ENCODE measurements at regions not wholly inside any gene's neighbourhood (a gene's known extent, or its start where the extent isn't known, plus 50 kb on each side); places are given as distances from the start of the nearest gene placed in this dataset.

DNA sequence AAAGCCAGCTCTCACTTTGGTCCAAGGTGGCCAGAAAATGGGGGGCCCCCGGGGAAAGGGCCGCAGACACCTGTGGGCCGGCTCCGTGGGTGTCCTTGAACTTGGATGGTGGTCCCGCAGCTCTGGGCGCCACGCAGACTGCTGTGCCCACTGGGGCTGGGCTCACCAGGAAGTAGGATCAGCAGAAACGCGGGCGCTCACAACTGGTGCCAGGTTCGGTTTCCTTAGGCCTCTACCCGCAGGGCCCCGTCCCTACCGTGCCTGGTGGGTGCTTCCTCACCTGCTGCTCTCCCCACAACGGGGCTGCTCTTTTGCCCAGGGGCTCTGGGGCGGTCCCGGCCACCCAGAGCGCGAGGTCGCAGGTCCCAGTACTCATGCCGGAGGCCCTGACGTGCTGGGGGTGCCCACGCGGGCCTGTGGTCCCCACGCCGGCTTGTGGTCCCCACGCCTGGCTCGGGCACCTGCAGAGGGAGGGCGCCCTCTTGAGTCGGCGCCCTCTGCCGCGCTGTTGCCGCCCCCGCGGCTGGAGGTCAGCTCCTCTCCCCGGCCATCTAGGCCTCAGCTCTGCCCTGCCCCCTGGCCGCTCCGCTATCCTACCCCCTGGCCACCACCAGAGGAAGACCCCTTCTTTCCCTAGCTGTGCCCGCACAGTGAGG is 1303.6 kb downstream of the UQCRFS1 start:
- Histone ChIP-seq H3K56ac (ENCODE audit: low read length) (no peak overlapping the region), H3K9ac (ENCODE audit: low read length) (no peak overlapping the region), H3K27ac (ENCODE audit: low read depth, low read length) (no peak overlapping the region), H3K23ac (ENCODE audit: low read length) (no peak overlapping the region), H3K4me2 (ENCODE audit: low read length) (no peak overlapping the region), H3K79me1 (ENCODE audit: low read length) (no peaks in the 10 kb centered on the region), H3K18ac (ENCODE audit: low read length) (no peak overlapping the region), H3K4me3 (ENCODE audit: low read length) (no peak overlapping the region), H3K4me1 (ENCODE audit: control insufficient read depth, low read depth, low read length) (no peaks in the 10 kb centered on the region), H2BK120ac (ENCODE audit: low read depth, low read length) (no peak overlapping the region), H3K79me2 (ENCODE audit: control insufficient read depth, insufficient read depth, low read length) (no peaks in the 10 kb centered on the region), H2BK15ac (replicated peaks; ENCODE audit: low read depth) (no peak overlapping the region), H2BK5ac (ENCODE audit: low read length) (no peak overlapping the region), H3K36me3 (ENCODE audit: control insufficient read depth, insufficient read depth, low read length) (no peaks in the 10 kb centered on the region), H2AK5ac (ENCODE audit: low read length) (no peak overlapping the region), H3K4ac (ENCODE audit: low read depth, low read length) (no peak overlapping the region), H3K27me3 (ENCODE audit: insufficient read depth, low read length, poor library complexity) (no peaks in the 10 kb centered on the region), H4K5ac (ENCODE audit: low read length) (no peak overlapping the region), H4K8ac (ENCODE audit: low read depth, low read length) (no peak overlapping the region)
- DNase-seq: no peak
- WGBS (ENCODE audit: extremely low coverage, insufficient coverage, low lambda C conversion rate): no CpG with 5 or more reads among the region's 40 CpGs

DNA sequence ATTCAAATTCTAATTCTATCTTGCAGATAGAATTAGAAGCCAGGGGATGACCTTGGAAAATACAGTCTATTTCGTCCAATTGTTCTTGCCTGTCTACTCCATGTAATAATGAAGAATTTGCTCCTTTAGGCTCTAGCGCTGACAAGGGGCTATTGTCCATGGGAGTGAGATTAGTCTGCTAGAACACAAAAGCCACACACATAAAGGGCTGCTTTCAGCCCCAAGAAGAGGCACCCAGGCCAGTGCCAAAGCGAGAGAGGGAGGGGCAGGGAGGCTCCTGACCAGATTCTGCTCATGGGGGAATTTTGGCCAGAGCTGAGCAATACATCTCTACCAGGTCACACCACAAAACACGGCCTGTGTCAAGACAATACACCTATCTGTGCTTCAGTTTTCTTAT is 1306.9 kb downstream of the UQCRFS1 start:
- Histone ChIP-seq H3K4ac (ENCODE audit: low read depth, low read length) (no peak overlapping the region), H3K4me3 (ENCODE audit: low read length) (no peak overlapping the region), H3K4me1 (ENCODE audit: control insufficient read depth, low read depth, low read length) (no peaks in the 10 kb centered on the region), H3K27me3 (ENCODE audit: insufficient read depth, low read length, poor library complexity) (no peaks in the 10 kb centered on the region), H3K9ac (ENCODE audit: low read length) (no peak overlapping the region), H4K8ac (ENCODE audit: low read depth, low read length) (no peak overlapping the region), H4K5ac (ENCODE audit: low read length) (no peak overlapping the region), H2BK15ac (replicated peaks; ENCODE audit: low read depth) (no peak overlapping the region), H3K36me3 (ENCODE audit: control insufficient read depth, insufficient read depth, low read length) (no peaks in the 10 kb centered on the region), H3K79me1 (ENCODE audit: low read length) (no peaks in the 10 kb centered on the region), H2BK5ac (ENCODE audit: low read length) (no peak overlapping the region), H3K23ac (ENCODE audit: low read length) (no peak overlapping the region), H3K56ac (ENCODE audit: low read length) (no peak overlapping the region), H3K18ac (ENCODE audit: low read length) (no peak overlapping the region), H2BK120ac (ENCODE audit: low read depth, low read length) (no peak overlapping the region), H3K27ac (ENCODE audit: low read depth, low read length) (no peak overlapping the region), H2AK5ac (ENCODE audit: low read length) (no peak overlapping the region), H3K79me2 (ENCODE audit: control insufficient read depth, insufficient read depth, low read length) (no peaks in the 10 kb centered on the region), H3K4me2 (ENCODE audit: low read length) (no peak overlapping the region)
- WGBS (ENCODE audit: extremely low coverage, insufficient coverage, low lambda C conversion rate): no CpG with 5 or more reads among the region's 4 CpGs
- DNase-seq: no peak

DNA sequence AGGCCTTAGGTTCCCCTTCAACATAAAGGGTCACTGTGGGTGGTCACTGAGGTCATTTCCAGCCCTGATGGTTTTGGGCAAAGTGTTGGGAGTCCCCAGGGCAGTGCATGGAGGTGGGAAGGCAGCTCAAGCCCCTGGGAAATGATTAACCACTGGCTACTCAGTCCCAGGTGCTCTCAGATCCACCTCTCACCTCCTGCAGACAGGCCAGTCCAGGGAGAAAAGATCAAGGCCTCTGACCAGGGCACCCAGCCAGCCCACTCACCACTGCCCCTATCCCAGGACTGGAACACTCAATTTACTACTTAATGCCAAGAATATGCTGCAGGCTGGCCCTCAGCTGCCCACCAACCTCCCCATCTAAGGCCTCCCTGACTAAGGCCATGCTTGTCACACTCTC is 1307.9 kb downstream of the UQCRFS1 start:
- DNase-seq: no peak

DNA sequence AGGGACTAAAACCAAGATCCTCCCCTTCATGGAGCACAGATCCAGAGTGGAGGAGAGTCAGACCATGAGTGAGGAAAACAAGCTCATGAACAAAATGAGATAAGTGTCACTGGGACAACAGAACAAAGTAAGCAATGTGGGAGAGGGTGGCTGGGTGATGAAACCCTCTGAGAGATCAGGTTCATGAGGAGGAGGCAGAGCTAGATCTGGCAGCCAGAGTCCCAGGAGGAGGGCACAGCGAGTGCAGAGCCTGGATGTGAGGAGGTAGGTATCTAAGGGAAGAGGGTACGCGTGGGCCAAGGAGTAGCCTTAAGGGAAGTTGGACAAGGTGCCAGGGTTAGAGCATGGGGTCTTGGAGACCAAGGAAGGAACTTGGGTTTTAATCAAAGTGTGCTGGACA is 1311.9 kb downstream of the UQCRFS1 start:
- no peak overlapping the region for H3K9ac ChIP-seq (ENCODE audit: low read length)
- no peaks in the 10 kb centered on the region for H3K79me2 ChIP-seq (ENCODE audit: control insufficient read depth, insufficient read depth, low read length)
- H3K36me3 ChIP-seq (ENCODE audit: control insufficient read depth, insufficient read depth, low read length): no peaks in the 10 kb centered on the region
- H3K4me3 ChIP-seq (ENCODE audit: low read length): no peak overlapping the region
- no peaks in the 10 kb centered on the region for H3K79me1 ChIP-seq (ENCODE audit: low read length)
- no peak overlapping the region for H3K4me2 ChIP-seq (ENCODE audit: low read length)
- no peak overlapping the region for H2BK15ac ChIP-seq (replicated peaks; ENCODE audit: low read depth)
- no peak for DNase-seq
- H2BK5ac ChIP-seq (ENCODE audit: low read length): no peak overlapping the region
- no peak overlapping the region for H3K56ac ChIP-seq (ENCODE audit: low read length)
- no peak overlapping the region for H2AK5ac ChIP-seq (ENCODE audit: low read length)
- no peak overlapping the region for H3K23ac ChIP-seq (ENCODE audit: low read length)
- no peak overlapping the region for H4K8ac ChIP-seq (ENCODE audit: low read depth, low read length)
- no peak overlapping the region for H4K5ac ChIP-seq (ENCODE audit: low read length)
- no peak overlapping the region for H3K27ac ChIP-seq (ENCODE audit: low read depth, low read length)
- H3K27me3 ChIP-seq (ENCODE audit: insufficient read depth, low read length, poor library complexity): no peaks in the 10 kb centered on the region
- H3K4ac ChIP-seq (ENCODE audit: low read depth, low read length): no peak overlapping the region
- H2BK120ac ChIP-seq (ENCODE audit: low read depth, low read length): no peak overlapping the region
- no peaks in the 10 kb centered on the region for H3K4me1 ChIP-seq (ENCODE audit: control insufficient read depth, low read depth, low read length)
- H3K18ac ChIP-seq (ENCODE audit: low read length): no peak overlapping the region
- no CpG with 5 or more reads among the region's 3 CpGs for WGBS (ENCODE audit: extremely low coverage, insufficient coverage, low lambda C conversion rate)

More for the DNA sequence above, 1307.9 kb downstream of the UQCRFS1 start:
- H4K8ac ChIP-seq (ENCODE audit: low read depth, low read length): no peak overlapping the region
- no peak overlapping the region for H3K9ac ChIP-seq (ENCODE audit: low read length)
- no peak overlapping the region for H2AK5ac ChIP-seq (ENCODE audit: low read length)
- no peak overlapping the region for H3K18ac ChIP-seq (ENCODE audit: low read length)
- H2BK15ac ChIP-seq (replicated peaks; ENCODE audit: low read depth): no peak overlapping the region
- no peak overlapping the region for H2BK5ac ChIP-seq (ENCODE audit: low read length)
- no peak overlapping the region for H3K4me3 ChIP-seq (ENCODE audit: low read length)
- H3K4me1 ChIP-seq (ENCODE audit: control insufficient read depth, low read depth, low read length): no peaks in the 10 kb centered on the region
- no peaks in the 10 kb centered on the region for H3K36me3 ChIP-seq (ENCODE audit: control insufficient read depth, insufficient read depth, low read length)
- H2BK120ac ChIP-seq (ENCODE audit: low read depth, low read length): no peak overlapping the region
- no peak overlapping the region for H3K23ac ChIP-seq (ENCODE audit: low read length)
- no peak overlapping the region for H3K56ac ChIP-seq (ENCODE audit: low read length)
- H3K27ac ChIP-seq (ENCODE audit: low read depth, low read length): no peak overlapping the region
- H3K27me3 ChIP-seq (ENCODE audit: insufficient read depth, low read length, poor library complexity): no peaks in the 10 kb centered on the region
- no peak overlapping the region for H4K5ac ChIP-seq (ENCODE audit: low read length)
- no peak overlapping the region for H3K4me2 ChIP-seq (ENCODE audit: low read length)
- no peaks in the 10 kb centered on the region for H3K79me2 ChIP-seq (ENCODE audit: control insufficient read depth, insufficient read depth, low read length)
- no peak overlapping the region for H3K4ac ChIP-seq (ENCODE audit: low read depth, low read length)
- no peaks in the 10 kb centered on the region for H3K79me1 ChIP-seq (ENCODE audit: low read length)

DNA sequence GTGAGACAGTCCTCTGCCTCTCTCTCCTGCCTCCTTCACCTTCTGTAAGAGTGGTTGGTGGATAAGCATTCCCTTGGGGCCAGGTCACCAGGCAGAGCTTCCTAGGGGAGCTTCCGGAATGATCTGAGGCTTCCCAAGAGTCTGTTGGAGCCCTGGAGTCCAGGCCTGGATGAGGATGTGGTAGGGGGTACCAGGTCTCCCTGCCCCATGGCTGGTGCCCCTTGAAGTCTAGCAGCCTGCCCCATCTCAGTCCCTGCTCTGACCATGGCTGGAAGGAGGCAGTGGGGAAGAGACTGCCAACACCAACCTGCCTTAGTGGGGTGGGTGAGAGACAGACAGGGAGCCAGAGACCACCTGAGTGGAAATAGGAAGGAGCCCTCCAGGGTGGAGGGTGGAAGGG is 1316.9 kb downstream of the UQCRFS1 start:
- no peak overlapping the region for H3K27ac ChIP-seq (ENCODE audit: low read depth, low read length)
- H2BK5ac ChIP-seq (ENCODE audit: low read length): no peak overlapping the region
- no peak overlapping the region for H2BK15ac ChIP-seq (replicated peaks; ENCODE audit: low read depth)
- no peak overlapping the region for H4K5ac ChIP-seq (ENCODE audit: low read length)
- H3K79me2 ChIP-seq (ENCODE audit: control insufficient read depth, insufficient read depth, low read length): no peaks in the 10 kb centered on the region
- no peak overlapping the region for H3K18ac ChIP-seq (ENCODE audit: low read length)
- no peak overlapping the region for H2AK5ac ChIP-seq (ENCODE audit: low read length)
- no peaks in the 10 kb centered on the region for H3K79me1 ChIP-seq (ENCODE audit: low read length)
- WGBS (ENCODE audit: extremely low coverage, insufficient coverage, low lambda C conversion rate): no CpG with 5 or more reads among the region's 1 CpG
- H3K36me3 ChIP-seq (ENCODE audit: control insufficient read depth, insufficient read depth, low read length): no peaks in the 10 kb centered on the region
- no peak overlapping the region for H3K4ac ChIP-seq (ENCODE audit: low read depth, low read length)
- H3K23ac ChIP-seq (ENCODE audit: low read length): no peak overlapping the region
- no peaks in the 10 kb centered on the region for H3K4me1 ChIP-seq (ENCODE audit: control insufficient read depth, low read depth, low read length)
- no peak overlapping the region for H3K56ac ChIP-seq (ENCODE audit: low read length)
- H3K4me2 ChIP-seq (ENCODE audit: low read length): no peak overlapping the region
- H4K8ac ChIP-seq (ENCODE audit: low read depth, low read length): no peak overlapping the region
- no peak overlapping the region for H2BK120ac ChIP-seq (ENCODE audit: low read depth, low read length)
- H3K4me3 ChIP-seq (ENCODE audit: low read length): no peak overlapping the region
- H3K27me3 ChIP-seq (ENCODE audit: insufficient read depth, low read length, poor library complexity): no peaks in the 10 kb centered on the region
- DNase-seq: no peak
- H3K9ac ChIP-seq (ENCODE audit: low read length): no peak overlapping the region

Measured in mesendoderm (in vitro differentiated cells).